SH-SY5Y (cell line): ENCODE measurements at regions not wholly inside any gene's neighbourhood (a gene's known extent, or its start where the extent isn't known, plus 50 kb on each side); places are given as distances from the start of the nearest gene placed in this dataset.

Experiments used
- GATA2 ChIP-seq: IDR thresholded peaks from 2 replicates; pipeline ENCODE4 v1.6.1; 2011; ENCODE audit warnings: mild to moderate bottlenecking, low read depth, low read length
- GATA3 ChIP-seq: IDR thresholded peaks from 2 replicates; pipeline ENCODE4 v1.6.1; 2011; ENCODE audit warnings: low read depth, mild to moderate bottlenecking, low read length, moderate library complexity

GRCh38 chrX:39220952-39221351 lies 419.7 kb downstream of the MID1IP1 start:
- TF ChIP-seq GATA3 (no peak), GATA2 (no peak)

- TF ChIP-seq GATA3 (no peak), GATA2 (no peak)
Observed at GRCh38 chrX:39222346-39223113, 421.3 kb downstream of the MID1IP1 start.

GRCh38 chrX:39226251-39226650 lies 425.0 kb downstream of the MID1IP1 start:
- no peak for TF ChIP-seq GATA2
- TF ChIP-seq GATA3 = no peak

- TF ChIP-seq GATA2 (no peak), GATA3 (no peak)
Observed at GRCh38 chrX:39227371-39227770, 426.1 kb downstream of the MID1IP1 start.

- TF ChIP-seq GATA3 (no peak), GATA2 (no peak)
Observed at GRCh38 chrX:39238006-39238405, 436.7 kb downstream of the MID1IP1 start.

- TF ChIP-seq GATA2 (no peak), GATA3 (no peak)
Observed at GRCh38 chrX:39242187-39242586, 440.9 kb downstream of the MID1IP1 start.

- TF ChIP-seq GATA3 = no peak
- TF ChIP-seq GATA2 = no peak
Observed at GRCh38 chrX:39244147-39244546, 442.9 kb downstream of the MID1IP1 start.

- TF ChIP-seq GATA2 (no peak), GATA3 (no peak)
Observed at GRCh38 chrX:39245024-39245423, 443.8 kb downstream of the MID1IP1 start.

GRCh38 chrX:39247536-39247935 lies 446.3 kb downstream of the MID1IP1 start:
- TF ChIP-seq GATA2 (no peak), GATA3 (no peak)

GRCh38 chrX:39248330-39248729 lies 447.1 kb downstream of the MID1IP1 start:
- no peak for TF ChIP-seq GATA2
- TF ChIP-seq GATA3 = no peak

- TF ChIP-seq GATA2 = no peak
- no peak for TF ChIP-seq GATA3
Observed at GRCh38 chrX:39249999-39250398, 448.7 kb downstream of the MID1IP1 start.

- TF ChIP-seq GATA2 (no peak), GATA3 (no peak)
Observed at GRCh38 chrX:39251995-39252394, 450.7 kb downstream of the MID1IP1 start.

GRCh38 chrX:39253551-39253950 lies 452.3 kb downstream of the MID1IP1 start:
- TF ChIP-seq GATA3 (no peak), GATA2 (no peak)

GRCh38 chrX:39258331-39258730 lies 457.1 kb downstream of the MID1IP1 start:
- no peak for TF ChIP-seq GATA2
- TF ChIP-seq GATA3 = no peak

GRCh38 chrX:39260965-39261364 lies 459.7 kb downstream of the MID1IP1 start:
- TF ChIP-seq GATA3 = no peak
- TF ChIP-seq GATA2 = no peak
